ENCODE measurements at regions not wholly inside any gene's neighbourhood (a gene's known extent, or its start where the extent isn't known, plus 50 kb on each side); places are given as distances from the start of the nearest gene placed in this dataset.

- Histone ChIP-seq H3K4me3 (ENCODE audit: low read depth in 1 of 3, low read length in 3 of 3) (no peak overlapping the region), H3K36me3 (ENCODE audit: control insufficient read depth in 4 of 4, insufficient read depth in 3 of 4, low read depth in 1 of 4, low read length in 3 of 4) (no peaks in the 10 kb centered on the region), H3K27ac (ENCODE audit: low read depth in 1 of 2, low read length in 2 of 2) (no peak overlapping the region), H3K9me3 (ENCODE audit: control insufficient read depth in 4 of 4, low read length in 3 of 4) (no peaks in the 10 kb centered on the region), H3K27me3 (ENCODE audit: control insufficient read depth in 4 of 4, insufficient read depth in 4 of 4, low read length in 3 of 4) (no peaks in the 10 kb centered on the region), H3K9ac (ENCODE audit: low read depth in 1 of 2, low read length in 2 of 2) (no peak overlapping the region), H3K4me1 (ENCODE audit: control insufficient read depth in 4 of 4, insufficient read depth in 4 of 4, low read length in 3 of 4) (no peaks in the 10 kb centered on the region)
- no peak for TF ChIP-seq RXRA (IDR thresholded peaks at IDR 0.05)
- no peak for TF ChIP-seq FOXA1 (IDR thresholded peaks at IDR 0.05)
- TF ChIP-seq CTCF (IDR thresholded peaks at IDR 0.05; ENCODE audit: low read depth, low read length, missing input control): no peak
- no peak for TF ChIP-seq YY1 (IDR thresholded peaks at IDR 0.05)
- TF ChIP-seq SP1 (IDR thresholded peaks at IDR 0.05): no peak
- TF ChIP-seq TAF1 (conservative IDR thresholded peaks at IDR 0.05): no peak
- no peak for TF ChIP-seq HNF4A (conservative IDR thresholded peaks at IDR 0.05)
- TF ChIP-seq FOXA2 (IDR thresholded peaks at IDR 0.05): no peak
- TF ChIP-seq MAX (IDR thresholded peaks at IDR 0.05): no peak
- TF ChIP-seq REST (IDR thresholded peaks at IDR 0.05): no peak
- TF ChIP-seq EGR1 (IDR thresholded peaks at IDR 0.05; ENCODE audit: low read depth in 2 of 2): no peak
- no peak for TF ChIP-seq ATF3 (IDR thresholded peaks at IDR 0.05)
- TF ChIP-seq ZBTB33 (IDR thresholded peaks at IDR 0.05): no peak
- TF ChIP-seq NR2F2 (IDR thresholded peaks at IDR 0.05): no peak
- no peak for TF ChIP-seq JUND (IDR thresholded peaks at IDR 0.05)
- no peak for TF ChIP-seq HNF4G (IDR thresholded peaks at IDR 0.05)
- TF ChIP-seq GABPA (IDR thresholded peaks at IDR 0.05 in 1 of 2, conservative IDR thresholded peaks at IDR 0.05 in 1 of 2): no peak
- TF ChIP-seq RAD21 (IDR thresholded peaks at IDR 0.05): no peak
- no peak for DNase-seq (ENCODE audit: low spot score)
- 83% methylated on average over 4 of the region's 4 CpGs for WGBS
Observed at GRCh38 chr2:144143294-144144151, 376.4 kb downstream of the ZEB2 start.
